ENCODE measurements at regions not wholly inside any gene's neighbourhood (a gene's known extent, or its start where the extent isn't known, plus 50 kb on each side); places are given as distances from the start of the nearest gene placed in this dataset.

- no peak for DNase-seq (ENCODE audit: low spot score)
Observed at GRCh38 chr10:71045204-71045809, 156.9 kb upstream of the PCBD1 start.

- no peak for DNase-seq (ENCODE audit: low spot score)
Observed at GRCh38 chr10:71045936-71046335, 157.6 kb upstream of the PCBD1 start.

DNA sequence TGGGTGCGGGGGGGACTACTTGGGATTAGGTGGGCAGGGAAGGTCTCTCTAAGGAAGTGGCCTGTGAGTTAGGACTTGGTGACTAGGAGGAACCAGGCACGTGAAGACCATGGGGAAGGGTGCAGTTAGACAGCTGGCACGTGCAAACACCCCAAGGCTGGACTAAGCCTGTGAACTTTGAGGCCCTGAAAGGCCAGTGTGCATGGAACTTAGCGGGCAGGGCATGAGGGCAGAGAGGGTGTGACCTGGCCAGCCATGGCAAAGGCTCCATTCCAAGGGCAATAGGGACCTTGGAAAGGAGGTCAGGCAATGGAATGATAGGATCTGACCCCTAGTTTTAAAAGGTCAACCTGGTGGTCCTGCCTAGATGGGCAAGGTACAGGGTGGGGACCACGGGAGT, 158.4 kb upstream of the PCBD1 start:
- DNase-seq (ENCODE audit: low spot score) = no peak

DNA sequence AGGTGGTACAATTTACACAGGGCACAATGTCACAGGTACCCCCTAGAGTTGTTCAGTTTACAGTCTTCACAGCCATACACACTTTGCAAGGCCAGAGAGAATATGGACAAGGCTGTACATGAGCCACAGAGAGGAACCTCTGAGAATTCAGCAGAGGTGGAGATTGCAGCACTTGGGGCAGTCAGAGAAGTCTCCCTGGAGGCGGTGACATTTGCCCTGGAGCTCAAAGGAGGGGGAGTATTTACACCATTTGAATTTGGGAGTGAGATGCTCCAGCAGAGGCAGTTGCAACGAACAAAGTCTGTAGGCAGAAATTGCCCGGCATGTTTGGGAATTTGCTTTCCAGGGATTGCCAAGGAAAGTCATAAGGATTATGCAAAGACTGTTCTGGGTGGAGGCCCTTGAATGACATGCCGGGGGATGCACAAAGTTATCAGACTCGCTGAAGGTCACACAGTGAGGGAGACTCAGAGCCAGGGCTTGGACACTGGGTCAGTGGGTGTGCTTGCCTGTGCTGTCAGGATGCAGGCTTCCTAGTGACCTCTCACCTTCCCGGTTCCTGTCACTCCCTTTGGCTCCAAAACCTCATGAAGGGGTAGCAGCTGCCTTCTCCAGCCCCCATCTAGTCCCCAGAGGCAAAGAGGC, 160.7 kb upstream of the PCBD1 start:
- DNase-seq (ENCODE audit: low spot score) = no peak

DNA sequence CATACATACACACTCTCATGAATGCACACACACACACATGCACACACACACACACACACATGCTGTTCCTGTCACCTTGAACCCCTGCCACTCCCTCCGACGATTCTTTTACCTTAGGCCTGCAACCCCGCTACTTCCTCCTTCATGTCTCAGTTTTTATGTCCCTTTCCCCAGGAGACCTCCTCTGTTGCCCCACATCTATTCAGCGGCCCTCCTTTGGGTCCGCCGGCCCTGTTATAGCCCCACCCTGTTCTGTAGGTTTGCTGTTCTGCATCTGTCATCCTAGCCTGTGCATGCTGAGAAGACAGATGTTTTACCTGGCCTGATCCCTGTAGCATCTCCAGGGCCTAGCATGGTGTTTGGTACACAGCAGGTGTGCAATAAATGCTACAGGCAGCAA, 161.6 kb upstream of the PCBD1 start:
- no peak for DNase-seq (ENCODE audit: low spot score)

GRCh38 chr10:71052076-71052660, 160.2 kb upstream of the UNC5B start:
- no peak for DNase-seq (ENCODE audit: low spot score)

- DNase-seq (ENCODE audit: low spot score) = no peak
Observed at GRCh38 chr10:71052708-71053107, 159.7 kb upstream of the UNC5B start.

- DNase-seq (ENCODE audit: low spot score) = no peak
Observed at GRCh38 chr10:71053169-71053895, 159.0 kb upstream of the UNC5B start.

- DNase-seq (ENCODE audit: low spot score) = no peak
Observed at GRCh38 chr10:71058308-71058707, 154.1 kb upstream of the UNC5B start.

DNA sequence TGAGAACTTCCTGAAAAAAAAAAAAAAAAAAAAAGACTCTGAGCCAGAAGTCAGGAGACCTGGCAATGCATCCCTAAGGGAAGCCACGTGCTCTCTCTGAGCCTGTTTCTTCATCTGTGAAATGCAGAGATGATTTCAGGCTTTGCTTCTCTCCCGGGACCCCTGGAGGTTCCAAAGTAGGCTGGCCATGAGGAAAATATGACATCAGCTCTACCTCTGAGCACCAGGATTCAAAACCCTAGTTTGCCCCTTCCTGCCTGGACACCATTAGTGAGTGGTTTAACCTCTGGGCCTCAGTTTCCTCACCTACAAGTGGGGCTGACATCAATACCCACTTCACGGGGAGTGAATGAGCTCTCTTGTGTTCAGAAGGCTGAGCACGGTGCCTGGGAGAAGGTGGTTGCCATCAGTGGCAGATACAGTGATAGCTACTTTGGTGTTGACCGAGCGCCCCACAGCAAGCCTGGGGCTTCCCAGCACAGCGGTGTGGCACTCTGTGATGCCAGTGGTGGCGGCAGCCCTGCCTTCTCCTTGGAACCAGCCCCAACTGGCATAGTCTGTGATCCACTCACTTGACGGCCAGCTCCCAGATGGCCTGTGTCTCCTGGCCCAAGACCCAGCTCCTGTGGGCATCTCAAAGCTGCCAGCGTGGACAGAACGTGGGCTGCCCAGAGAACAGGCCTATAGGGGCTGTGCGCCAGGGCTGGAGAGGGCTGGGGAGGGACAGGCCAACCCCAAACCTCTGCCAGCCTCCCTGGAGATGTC, 153.1 kb upstream of the UNC5B start:
- DNase-seq (ENCODE audit: low spot score) = no peak

GRCh38 chr10:71059943-71060342, 152.4 kb upstream of the UNC5B start:
- DNase-seq (ENCODE audit: low spot score) = no peak

DNA sequence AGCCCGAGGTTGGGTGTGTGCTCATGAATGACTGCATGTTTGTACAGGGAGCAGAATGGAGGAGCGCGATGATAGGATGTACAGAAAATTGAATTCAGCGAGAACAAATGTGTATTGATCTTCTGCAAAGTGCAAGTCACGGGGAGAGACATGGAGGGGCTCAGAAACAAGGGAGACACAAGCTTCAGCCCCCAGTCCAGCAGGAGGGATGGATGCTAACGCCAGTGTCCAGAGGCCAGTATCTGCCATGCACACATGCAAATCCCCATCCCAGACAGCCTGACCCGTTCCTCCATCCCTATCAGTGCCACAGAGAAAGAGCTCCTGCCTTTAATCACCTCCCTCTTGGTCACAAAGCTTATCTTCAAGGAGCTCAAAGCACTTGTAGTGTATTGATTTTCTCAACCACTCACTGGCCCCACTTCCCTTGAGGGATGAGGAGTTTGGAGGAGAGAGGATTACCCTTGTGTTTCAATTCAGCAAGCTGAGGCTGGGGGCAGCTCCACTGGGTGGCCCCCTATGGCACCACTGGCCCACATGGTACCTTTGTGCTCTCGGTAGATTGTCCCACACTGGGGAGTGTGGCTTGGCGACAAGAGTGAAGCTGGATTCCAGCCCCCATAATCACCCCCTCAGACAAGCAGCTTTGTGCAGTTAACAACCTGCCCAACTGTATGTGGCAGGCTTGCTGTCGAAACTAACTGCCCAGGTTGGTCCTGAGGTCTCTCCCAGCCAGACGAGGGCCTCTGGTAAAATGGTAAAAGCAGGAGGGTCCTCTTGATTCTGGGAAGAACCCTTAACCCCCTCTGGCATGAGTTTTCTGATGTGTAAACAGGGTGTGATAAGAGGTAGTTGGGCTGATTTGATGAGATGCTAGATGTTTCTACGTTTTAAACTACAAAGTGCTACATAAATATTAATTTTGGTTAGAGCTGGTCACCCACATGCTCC, 151.6 kb upstream of the UNC5B start:
- DNase-seq (ENCODE audit: low spot score) = no peak

DNA sequence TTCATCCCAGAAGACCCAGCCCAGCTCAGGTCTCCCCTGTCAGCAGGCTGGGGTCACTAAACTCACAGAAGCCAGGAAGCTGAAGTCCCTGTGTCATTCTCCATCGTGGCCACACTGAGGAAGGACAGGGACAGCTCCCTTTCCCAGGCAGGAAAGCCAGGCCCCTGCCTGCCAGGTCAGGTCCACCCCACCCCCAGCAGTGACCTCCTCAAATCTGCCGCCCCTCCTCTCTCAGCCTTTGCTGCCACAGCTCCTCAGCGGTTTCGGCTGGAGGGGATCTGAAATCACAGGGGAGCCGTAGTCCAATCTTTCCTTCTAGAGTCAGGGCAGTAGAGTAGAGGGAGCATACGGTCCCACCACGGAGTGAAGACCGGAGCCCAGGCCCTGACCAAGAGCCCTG, 150.9 kb upstream of the UNC5B start:
- no peak for DNase-seq (ENCODE audit: low spot score)

DNA sequence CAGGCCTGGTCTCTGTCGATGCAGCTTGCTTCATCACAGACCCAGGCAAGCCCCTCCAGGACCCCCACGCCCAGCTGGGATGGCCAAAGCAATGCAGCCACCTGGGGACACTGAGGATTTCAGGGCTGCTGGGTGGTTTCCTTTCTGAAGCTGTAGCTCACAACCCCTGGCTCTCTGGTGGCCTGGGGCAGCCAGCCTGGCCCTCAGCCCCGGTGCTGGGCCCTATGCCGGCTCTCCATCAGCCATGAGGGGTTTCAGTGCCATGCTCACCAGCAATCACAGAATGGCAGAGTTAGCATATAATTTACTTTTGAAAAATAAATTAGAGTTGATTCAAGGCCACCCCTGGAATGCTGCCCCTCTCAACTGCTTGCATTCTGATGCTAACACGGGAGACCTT, 150.2 kb upstream of the UNC5B start:
- DNase-seq (ENCODE audit: low spot score) = no peak

GRCh38 chr10:71063401-71063800, 149.0 kb upstream of the UNC5B start:
- DNase-seq (ENCODE audit: low spot score) = no peak

- DNase-seq (ENCODE audit: low spot score) = no peak
Observed at GRCh38 chr10:71064413-71065118, 147.8 kb upstream of the UNC5B start.

DNA sequence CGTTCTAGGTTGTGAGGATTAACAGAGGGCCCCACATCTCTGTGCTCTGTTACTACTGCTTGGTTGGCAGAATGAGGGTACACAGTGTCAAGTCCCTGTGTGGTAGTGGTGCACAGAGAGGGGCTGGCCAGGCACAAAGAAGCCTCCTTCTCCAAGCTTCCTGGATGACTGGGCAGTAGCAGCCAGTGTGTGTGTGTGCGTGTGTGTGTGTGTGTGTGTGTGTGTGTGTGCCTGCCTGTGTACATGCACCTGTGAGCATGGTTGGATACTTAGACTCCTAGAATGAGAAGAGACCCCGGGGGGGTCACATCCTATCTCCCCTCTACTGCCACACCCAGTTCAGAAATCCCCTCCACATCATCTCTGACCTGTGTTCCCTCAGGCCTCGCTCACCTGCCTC, 146.7 kb upstream of the UNC5B start:
- DNase-seq (ENCODE audit: low spot score) = no peak

GRCh38 chr10:71066600-71066999, 145.8 kb upstream of the UNC5B start:
- no peak for DNase-seq (ENCODE audit: low spot score)

DNA sequence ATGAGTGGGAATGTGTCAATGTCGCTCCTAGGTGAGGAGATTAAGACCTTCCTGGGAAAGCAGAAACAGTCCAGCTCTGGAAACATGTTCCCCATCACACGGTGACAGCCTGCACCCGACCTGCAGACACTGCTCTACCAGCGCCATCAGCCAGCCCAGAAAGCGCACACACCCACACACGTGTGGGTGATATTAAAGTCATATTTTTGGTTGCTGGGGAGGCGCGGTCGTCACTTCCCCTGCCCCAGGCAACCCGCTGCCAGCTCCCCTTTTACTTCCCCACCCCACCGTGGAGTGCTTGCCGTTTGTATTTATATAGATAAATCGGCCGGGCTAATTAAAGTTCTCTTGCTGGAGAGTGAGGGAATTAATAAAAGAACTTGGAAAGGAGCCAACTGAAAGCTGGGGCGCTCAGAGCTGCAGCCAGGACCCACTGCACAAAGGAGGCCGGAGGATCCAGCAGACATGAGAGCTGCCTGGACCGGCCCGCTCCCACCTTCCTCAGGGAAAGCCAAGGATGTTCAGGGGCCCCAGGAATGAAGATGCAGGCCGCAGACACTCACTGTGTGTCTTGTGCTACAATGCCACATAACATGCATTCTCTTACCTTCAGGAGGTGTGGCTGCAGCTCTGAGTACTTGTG, 145.2 kb upstream of the UNC5B start:
- DNase-seq (ENCODE audit: low spot score) = no peak

- DNase-seq (ENCODE audit: low spot score) = no peak
Observed at GRCh38 chr10:71068861-71069271, 143.5 kb upstream of the UNC5B start.
